ENCODE measurements at regions not wholly inside any gene's neighbourhood (a gene's known extent, or its start where the extent isn't known, plus 50 kb on each side); places are given as distances from the start of the nearest gene placed in this dataset.
A peak's percentile ranks its signal among the peaks of the same experiment; 100 is the strongest.

DNA sequence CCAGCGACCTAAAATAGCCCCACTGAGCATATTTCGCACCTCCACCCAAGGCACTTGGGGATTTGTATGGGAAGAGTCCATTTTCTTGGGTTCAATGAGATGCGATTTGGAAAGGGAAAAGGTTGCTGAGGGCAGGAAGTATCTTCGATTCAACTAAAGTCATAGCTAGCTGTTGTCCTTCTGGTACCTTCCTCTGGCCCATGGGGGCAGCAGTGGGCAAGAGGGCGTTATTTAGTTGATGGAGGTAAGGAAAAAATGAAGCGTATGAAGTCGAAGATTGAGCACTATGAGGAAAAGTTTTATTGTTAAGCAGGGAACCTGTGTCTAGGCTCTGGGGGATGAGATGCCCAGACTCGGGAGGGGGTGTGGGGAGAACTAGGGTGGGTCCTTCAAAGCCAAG lies 135.4 kb downstream of the EVX1 start:
- H3K4me1 Mint-ChIP-seq, result peaks cover 15% of the 10 kb centered on the region
- H3K4me3 Mint-ChIP-seq, result no peak overlapping the region
- H3K9me3 Mint-ChIP-seq, result no peaks in the 10 kb centered on the region
- H3K27ac Mint-ChIP-seq, result no peak overlapping the region
- no peaks in the 10 kb centered on the region for H3K36me3 Mint-ChIP-seq (ENCODE audit: low read depth)
- peaks cover 24% of the 10 kb centered on the region for H3K27me3 Mint-ChIP-seq (ENCODE audit: low read depth)
- TF ChIP-seq, protein P1, sequence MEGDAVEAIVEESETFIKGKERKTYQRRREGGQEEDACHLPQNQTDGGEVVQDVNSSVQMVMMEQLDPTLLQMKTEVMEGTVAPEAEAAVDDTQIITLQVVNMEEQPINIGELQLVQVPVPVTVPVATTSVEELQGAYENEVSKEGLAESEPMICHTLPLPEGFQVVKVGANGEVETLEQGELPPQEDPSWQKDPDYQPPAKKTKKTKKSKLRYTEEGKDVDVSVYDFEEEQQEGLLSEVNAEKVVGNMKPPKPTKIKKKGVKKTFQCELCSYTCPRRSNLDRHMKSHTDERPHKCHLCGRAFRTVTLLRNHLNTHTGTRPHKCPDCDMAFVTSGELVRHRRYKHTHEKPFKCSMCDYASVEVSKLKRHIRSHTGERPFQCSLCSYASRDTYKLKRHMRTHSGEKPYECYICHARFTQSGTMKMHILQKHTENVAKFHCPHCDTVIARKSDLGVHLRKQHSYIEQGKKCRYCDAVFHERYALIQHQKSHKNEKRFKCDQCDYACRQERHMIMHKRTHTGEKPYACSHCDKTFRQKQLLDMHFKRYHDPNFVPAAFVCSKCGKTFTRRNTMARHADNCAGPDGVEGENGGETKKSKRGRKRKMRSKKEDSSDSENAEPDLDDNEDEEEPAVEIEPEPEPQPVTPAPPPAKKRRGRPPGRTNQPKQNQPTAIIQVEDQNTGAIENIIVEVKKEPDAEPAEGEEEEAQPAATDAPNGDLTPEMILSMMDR (IDR thresholded peaks at IDR 0.05; ENCODE audit: unreplicated experiment in 3 of 3), result no peak

DNA sequence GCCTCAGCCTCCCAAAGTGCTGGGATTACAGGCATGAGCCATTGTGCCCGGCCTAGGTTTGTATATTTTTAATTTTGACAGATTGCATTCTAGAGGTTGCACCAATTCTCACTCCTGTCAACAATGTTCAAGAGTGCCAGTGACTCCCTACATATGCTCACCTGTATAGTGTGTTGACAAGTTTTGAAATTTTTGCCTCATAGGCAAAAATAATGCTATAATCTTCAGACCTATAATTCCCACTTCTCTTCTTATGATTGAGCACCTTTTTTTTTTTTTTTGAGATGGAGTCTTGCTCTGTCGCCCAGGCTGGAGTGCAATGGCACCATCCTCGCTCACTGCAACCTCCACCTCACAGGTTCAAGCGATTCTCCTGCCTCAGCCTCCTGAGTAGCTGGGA lies 139.7 kb downstream of the EVX1 start:
- Mint-ChIP-seq H3K27me3 (ENCODE audit: low read depth) (peaks cover 15% of the 10 kb centered on the region), H3K4me3 (no peak overlapping the region), H3K4me1 (no peaks in the 10 kb centered on the region), H3K36me3 (ENCODE audit: low read depth) (no peaks in the 10 kb centered on the region), H3K9me3 (no peaks in the 10 kb centered on the region), H3K27ac (no peak overlapping the region)
- TF ChIP-seq, protein P1 (IDR thresholded peaks at IDR 0.05; ENCODE audit: unreplicated experiment in 3 of 3), result no peak

DNA sequence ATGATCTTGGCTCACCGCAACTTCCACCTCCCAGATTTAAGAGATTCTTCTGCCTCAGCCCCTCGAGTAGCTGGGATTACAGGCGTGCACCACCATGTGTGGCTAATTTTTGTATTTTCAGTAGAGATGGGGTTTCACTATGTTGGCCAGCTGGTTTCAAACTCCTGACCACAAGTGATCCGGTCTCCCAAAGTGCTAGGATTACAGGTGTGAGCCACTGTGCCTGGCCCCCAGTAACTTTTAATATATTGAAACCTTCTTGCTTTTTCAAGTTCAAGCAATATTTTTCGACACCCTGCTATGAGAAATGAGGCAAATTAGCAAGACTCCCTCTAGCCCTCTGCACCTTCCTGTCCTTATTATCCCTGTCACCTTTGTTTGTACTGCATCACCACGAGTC lies 144.0 kb downstream of the EVX1 start:
- H3K9me3 Mint-ChIP-seq, result peaks cover 2% of the 10 kb centered on the region
- no peaks in the 10 kb centered on the region for H3K27me3 Mint-ChIP-seq (ENCODE audit: low read depth)
- H3K4me1 Mint-ChIP-seq, result peaks cover 12% of the 10 kb centered on the region
- no peak overlapping the region for H3K27ac Mint-ChIP-seq
- no peak overlapping the region for H3K4me3 Mint-ChIP-seq
- no peaks in the 10 kb centered on the region for H3K36me3 Mint-ChIP-seq (ENCODE audit: low read depth)
- TF ChIP-seq, protein P1 (IDR thresholded peaks at IDR 0.05; ENCODE audit: unreplicated experiment in 3 of 3), result no peak

DNA sequence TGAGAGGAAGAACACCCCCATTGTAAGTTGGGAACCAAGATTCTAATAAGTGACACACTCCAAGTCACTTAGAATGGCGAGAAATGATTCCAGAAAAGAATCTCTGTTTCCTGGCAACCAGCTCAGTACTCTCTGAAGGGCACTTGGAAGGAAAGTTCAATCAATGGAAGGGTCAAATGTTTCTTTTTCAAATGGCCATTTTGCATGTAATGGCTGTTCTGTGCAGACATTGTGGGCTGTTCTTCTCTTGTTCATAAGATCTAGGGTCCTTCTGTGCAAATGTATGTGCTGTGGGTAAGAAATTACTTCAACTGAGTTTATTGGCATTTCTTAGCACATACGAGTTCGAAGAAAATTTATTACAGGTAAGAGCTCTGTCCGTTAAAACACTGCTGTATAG lies 145.3 kb downstream of the EVX1 start:
- no peak overlapping the region for H3K4me3 Mint-ChIP-seq
- no peak overlapping the region for H3K27ac Mint-ChIP-seq
- H3K9me3 Mint-ChIP-seq, result peaks cover 4% of the 10 kb centered on the region
- H3K36me3 Mint-ChIP-seq (ENCODE audit: low read depth), result no peaks in the 10 kb centered on the region
- TF ChIP-seq, protein P1 (IDR thresholded peaks at IDR 0.05; ENCODE audit: unreplicated experiment in 3 of 3), result no peak
- H3K27me3 Mint-ChIP-seq (ENCODE audit: low read depth), result no peaks in the 10 kb centered on the region
- H3K4me1 Mint-ChIP-seq, result peaks cover 12% of the 10 kb centered on the region

DNA sequence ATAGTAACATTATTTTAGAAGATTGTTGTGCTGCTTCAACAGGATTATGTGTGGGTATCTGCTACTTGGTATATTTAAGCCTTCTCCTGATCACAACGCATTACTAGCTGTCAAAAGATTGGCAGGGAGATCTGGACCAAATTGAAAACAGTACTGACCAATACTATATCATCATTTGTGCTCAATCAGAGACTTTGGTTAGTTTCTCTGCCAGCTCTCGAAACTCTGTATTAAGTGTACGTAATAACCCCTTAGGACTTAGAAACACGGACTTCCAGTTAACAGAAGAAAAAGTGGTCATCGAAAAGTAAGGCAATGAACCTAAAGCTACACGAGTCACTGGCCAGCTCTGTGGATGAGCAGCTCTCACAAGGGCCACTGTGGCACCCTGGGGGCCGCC lies 146.0 kb downstream of the EVX1 start:
- H3K36me3 Mint-ChIP-seq (ENCODE audit: low read depth), result no peaks in the 10 kb centered on the region
- TF ChIP-seq, protein P1 (IDR thresholded peaks at IDR 0.05; ENCODE audit: unreplicated experiment in 3 of 3), result no peak
- no peak overlapping the region for H3K27ac Mint-ChIP-seq
- H3K27me3 Mint-ChIP-seq (ENCODE audit: low read depth), result no peaks in the 10 kb centered on the region
- H3K4me3 Mint-ChIP-seq, result no peak overlapping the region
- peaks cover 9% of the 10 kb centered on the region for H3K9me3 Mint-ChIP-seq
- peaks cover 12% of the 10 kb centered on the region for H3K4me1 Mint-ChIP-seq

DNA sequence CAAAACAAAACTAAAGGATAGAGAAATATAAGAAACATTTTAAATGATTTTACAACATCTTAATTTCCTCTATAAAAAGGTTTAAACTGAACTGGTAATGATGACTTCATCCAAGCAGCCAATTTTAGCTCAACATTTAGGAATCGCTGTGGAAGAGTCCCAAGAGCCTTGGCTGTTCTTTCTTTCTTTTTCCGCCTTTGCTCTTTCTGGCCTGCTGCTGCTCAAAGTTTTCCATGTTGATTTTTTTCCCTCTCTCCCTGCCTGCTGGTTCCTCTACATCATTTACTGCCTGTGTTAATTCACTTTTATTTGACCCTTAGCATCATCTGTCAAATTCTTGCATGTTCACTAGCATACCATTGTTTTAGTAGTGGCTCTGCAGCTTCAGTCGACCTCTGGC lies 146.9 kb downstream of the EVX1 start:
- H3K9me3 Mint-ChIP-seq, result peaks cover 13% of the 10 kb centered on the region
- no peaks in the 10 kb centered on the region for H3K36me3 Mint-ChIP-seq (ENCODE audit: low read depth)
- TF ChIP-seq, protein P1 (IDR thresholded peaks at IDR 0.05; ENCODE audit: unreplicated experiment in 3 of 3), result no peak
- peak overlapping the region in 2 of 3 experiments; percentile 5 to 32 for H3K27ac Mint-ChIP-seq
- H3K4me1 Mint-ChIP-seq, result peaks cover 12% of the 10 kb centered on the region
- peaks cover 4% of the 10 kb centered on the region for H3K27me3 Mint-ChIP-seq (ENCODE audit: low read depth)
- H3K4me3 Mint-ChIP-seq, result no peak overlapping the region

Measured in nephron (organoid).